ENCODE measurements at regions not wholly inside any gene's neighbourhood (a gene's known extent, or its start where the extent isn't known, plus 50 kb on each side); places are given as distances from the start of the nearest gene placed in this dataset.

GRCh38 chr4:163217505-163217904, 50.8 kb upstream of the NAF1 start:
- H3K27me3 Mint-ChIP-seq (ENCODE audit: low read depth), result peaks cover 10% of the 10 kb centered on the region
- no peaks in the 10 kb centered on the region for H3K4me1 Mint-ChIP-seq
- no peaks in the 10 kb centered on the region for H3K9me3 Mint-ChIP-seq
- no peak for DNase-seq (ENCODE audit: low read depth, low spot score)
- no peaks in the 10 kb centered on the region for H3K36me3 Mint-ChIP-seq (ENCODE audit: low read depth)
- H3K4me3 Mint-ChIP-seq, result no peak overlapping the region
- TF ChIP-seq, protein P1, sequence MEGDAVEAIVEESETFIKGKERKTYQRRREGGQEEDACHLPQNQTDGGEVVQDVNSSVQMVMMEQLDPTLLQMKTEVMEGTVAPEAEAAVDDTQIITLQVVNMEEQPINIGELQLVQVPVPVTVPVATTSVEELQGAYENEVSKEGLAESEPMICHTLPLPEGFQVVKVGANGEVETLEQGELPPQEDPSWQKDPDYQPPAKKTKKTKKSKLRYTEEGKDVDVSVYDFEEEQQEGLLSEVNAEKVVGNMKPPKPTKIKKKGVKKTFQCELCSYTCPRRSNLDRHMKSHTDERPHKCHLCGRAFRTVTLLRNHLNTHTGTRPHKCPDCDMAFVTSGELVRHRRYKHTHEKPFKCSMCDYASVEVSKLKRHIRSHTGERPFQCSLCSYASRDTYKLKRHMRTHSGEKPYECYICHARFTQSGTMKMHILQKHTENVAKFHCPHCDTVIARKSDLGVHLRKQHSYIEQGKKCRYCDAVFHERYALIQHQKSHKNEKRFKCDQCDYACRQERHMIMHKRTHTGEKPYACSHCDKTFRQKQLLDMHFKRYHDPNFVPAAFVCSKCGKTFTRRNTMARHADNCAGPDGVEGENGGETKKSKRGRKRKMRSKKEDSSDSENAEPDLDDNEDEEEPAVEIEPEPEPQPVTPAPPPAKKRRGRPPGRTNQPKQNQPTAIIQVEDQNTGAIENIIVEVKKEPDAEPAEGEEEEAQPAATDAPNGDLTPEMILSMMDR (conservative IDR thresholded peaks at IDR 0.05), result no peak
- H3K27ac Mint-ChIP-seq (ENCODE audit: unreplicated experiment), result no peak overlapping the region

All from neural crest cell (in vitro differentiated cells).